Neutrophil (primary cell): ENCODE measurements at regions not wholly inside any gene's neighbourhood (a gene's known extent, or its start where the extent isn't known, plus 50 kb on each side); places are given as distances from the start of the nearest gene placed in this dataset.

Source experiments
- H3K27ac ChIP-seq: fragments of 200-600 bp; sonication (generic); 2 replicates; pipeline ENCODE4 v1.5.1; 2016; ENCODE audit warnings: mild to moderate bottlenecking, moderate library complexity
- H3K27me3 ChIP-seq: fragments of 200-600 bp; sonication (generic); 2 replicates; pipeline ENCODE4 v1.6.0; 2016; ENCODE audit warnings: mild to moderate bottlenecking
- H3K36me3 ChIP-seq: fragments of 200-600 bp; sonication (generic); 2 replicates; pipeline ENCODE4 v1.5.1; 2017
- H3K4me1 ChIP-seq, 2 experiments: fragments of 200-600 bp in 1 of 2; sonication (generic) in 1 of 2; 1 replicate in 1 of 2; 2 replicates in 1 of 2; pipeline versions ENCODE4 v1.5.1 to v1.6.1; 2013 to 2016; ENCODE audit warnings: low read depth in 1 of 2, low read length in 1 of 2, mild to moderate bottlenecking in 1 of 2, moderate library complexity in 1 of 2; ENCODE audit not compliant: control insufficient read depth in 1 of 2, insufficient read depth in 1 of 2
- H3K4me3 ChIP-seq, 2 experiments: fragments of 200-600 bp in 1 of 2; sonication (generic) in 1 of 2; 1 replicate in 1 of 2; 2 replicates in 1 of 2; pipeline ENCODE4 v1.5.1; 2013 to 2016; ENCODE audit warnings: low read depth in 1 of 2, low read length in 1 of 2, mild to moderate bottlenecking in 1 of 2, moderate library complexity in 1 of 2
- H3K9me3 ChIP-seq: fragments of 200-600 bp; sonication (generic); 2 replicates; pipeline ENCODE4 v1.5.1; 2016
- TF ChIP-seq, protein P1 (sequence below): fragments of 200-600 bp; sonication (generic); IDR thresholded peaks from 2 replicates; pipeline ENCODE4 v1.5.1; 2016; ENCODE audit warnings: antibody characterized with exemption

DNA sequence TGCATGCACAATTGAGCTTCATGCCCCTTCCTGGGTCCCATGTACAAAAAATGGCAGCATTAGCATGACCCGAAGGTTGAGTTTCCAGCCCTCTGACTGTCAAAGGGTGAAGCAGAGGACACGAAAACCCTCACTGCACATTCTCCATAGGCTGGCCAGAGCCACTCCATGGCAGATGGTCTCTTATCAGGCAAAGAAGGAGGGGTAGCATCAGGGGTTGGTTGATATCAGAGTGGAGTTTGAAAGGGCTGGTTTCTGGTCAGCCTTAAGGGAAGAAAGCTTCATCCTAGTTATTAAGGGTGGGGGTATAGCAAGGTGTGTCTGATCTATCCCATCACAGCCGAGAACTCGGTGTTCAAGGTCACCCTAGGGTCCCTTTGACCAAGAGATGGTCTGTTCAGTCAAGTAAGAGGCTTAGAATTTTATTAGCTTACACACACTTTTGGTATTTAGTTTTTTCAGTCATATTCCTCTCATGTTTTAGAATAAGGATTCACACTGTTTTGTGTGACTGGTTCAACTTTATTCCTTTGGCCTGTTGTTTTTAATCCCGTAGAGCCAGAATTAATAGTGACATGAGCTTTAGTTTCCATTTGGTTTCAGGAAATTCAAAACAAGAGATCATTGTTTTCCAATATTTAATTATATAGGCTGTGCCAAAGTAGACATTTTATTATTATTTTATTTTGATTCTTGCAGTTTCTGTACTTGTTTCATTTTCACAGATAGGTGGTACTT is 199.9 kb upstream of the FMN2 start:
- Histone ChIP-seq H3K4me1 (no peaks in the 10 kb centered on the region), H3K36me3 (no peaks in the 10 kb centered on the region), H3K27ac (no peak overlapping the region), H3K4me3 (no peak overlapping the region), H3K27me3 (no peaks in the 10 kb centered on the region), H3K9me3 (no peaks in the 10 kb centered on the region)
- TF ChIP-seq, protein P1, sequence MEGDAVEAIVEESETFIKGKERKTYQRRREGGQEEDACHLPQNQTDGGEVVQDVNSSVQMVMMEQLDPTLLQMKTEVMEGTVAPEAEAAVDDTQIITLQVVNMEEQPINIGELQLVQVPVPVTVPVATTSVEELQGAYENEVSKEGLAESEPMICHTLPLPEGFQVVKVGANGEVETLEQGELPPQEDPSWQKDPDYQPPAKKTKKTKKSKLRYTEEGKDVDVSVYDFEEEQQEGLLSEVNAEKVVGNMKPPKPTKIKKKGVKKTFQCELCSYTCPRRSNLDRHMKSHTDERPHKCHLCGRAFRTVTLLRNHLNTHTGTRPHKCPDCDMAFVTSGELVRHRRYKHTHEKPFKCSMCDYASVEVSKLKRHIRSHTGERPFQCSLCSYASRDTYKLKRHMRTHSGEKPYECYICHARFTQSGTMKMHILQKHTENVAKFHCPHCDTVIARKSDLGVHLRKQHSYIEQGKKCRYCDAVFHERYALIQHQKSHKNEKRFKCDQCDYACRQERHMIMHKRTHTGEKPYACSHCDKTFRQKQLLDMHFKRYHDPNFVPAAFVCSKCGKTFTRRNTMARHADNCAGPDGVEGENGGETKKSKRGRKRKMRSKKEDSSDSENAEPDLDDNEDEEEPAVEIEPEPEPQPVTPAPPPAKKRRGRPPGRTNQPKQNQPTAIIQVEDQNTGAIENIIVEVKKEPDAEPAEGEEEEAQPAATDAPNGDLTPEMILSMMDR, result no peak

DNA sequence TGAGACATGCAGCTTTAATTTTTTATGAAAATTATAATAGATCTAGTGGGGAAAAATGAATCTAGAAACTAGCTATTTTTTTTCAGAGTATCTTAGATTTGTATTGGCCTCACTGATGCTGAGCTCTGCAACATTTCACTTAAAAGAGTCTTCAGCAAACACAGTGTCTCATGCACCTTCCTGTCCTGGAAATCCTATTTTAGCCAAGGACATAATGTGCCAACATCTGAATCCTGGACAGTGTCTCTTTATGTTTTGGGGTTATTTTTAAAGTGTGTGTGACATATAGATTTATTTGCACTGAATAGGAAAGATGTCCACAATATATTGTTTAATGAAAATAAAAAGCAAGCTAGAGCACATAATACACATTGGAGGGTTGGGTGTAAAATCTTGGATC is 199.1 kb upstream of the FMN2 start:
- H3K27me3 ChIP-seq, result no peaks in the 10 kb centered on the region
- H3K27ac ChIP-seq, result no peak overlapping the region
- H3K9me3 ChIP-seq, result no peaks in the 10 kb centered on the region
- H3K4me1 ChIP-seq, result no peaks in the 10 kb centered on the region
- H3K4me3 ChIP-seq, result no peak overlapping the region
- TF ChIP-seq, protein P1, result no peak
- no peaks in the 10 kb centered on the region for H3K36me3 ChIP-seq

DNA sequence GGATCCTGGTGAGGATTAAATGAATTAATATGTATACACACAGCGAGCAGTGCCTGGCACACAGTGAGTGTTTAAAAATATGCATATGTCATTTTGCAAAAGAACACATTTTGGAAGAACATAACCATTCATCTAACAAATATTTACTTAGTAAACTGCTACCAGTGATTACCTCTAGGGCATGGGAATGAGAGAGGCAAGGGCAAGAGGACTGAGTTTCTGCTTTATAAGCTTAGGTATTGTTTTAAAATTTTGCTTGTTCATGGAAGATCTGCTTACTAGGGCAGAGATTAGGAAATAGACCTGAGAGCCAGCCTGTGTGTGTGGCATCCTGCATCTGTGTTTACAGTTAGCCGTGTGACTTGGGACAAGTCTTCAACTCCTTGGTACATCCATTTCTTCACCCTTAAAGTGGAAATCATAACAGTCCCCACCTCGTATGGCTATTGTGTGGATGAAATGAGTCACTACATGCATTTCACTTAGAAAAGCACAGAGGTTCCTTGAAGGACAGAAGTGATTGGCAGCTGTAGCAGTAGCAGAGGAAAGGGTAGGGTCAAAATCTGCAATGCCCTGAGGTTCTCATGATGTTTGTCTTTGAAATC is 198.5 kb upstream of the FMN2 start:
- no peak overlapping the region for H3K4me3 ChIP-seq
- no peaks in the 10 kb centered on the region for H3K27me3 ChIP-seq
- H3K27ac ChIP-seq, result no peak overlapping the region
- H3K9me3 ChIP-seq, result no peaks in the 10 kb centered on the region
- peaks cover 5 to 6% of the 10 kb centered on the region in 2 experiments for H3K4me1 ChIP-seq
- TF ChIP-seq, protein P1, result no peak
- H3K36me3 ChIP-seq, result no peaks in the 10 kb centered on the region

DNA sequence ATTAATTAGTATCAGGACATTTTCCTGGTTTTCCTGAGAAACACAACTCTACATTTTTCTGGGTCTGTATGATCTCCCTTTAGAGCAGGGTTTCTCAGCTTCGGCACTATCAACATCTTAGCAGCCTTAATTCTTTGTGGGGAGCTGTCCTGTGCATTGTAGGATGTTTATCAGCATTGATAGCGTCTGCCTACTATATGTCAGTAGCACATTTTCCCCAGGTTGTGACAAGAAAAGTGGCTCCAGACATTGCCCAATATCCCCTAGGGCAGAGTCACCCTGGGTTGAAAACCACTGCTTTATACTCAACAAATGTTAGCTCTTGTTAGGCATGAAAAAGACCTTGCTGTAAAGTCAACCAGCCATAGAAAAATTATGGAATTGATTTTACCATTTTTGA is 195.1 kb upstream of the FMN2 start:
- Histone ChIP-seq H3K4me3 (no peak overlapping the region), H3K4me1 (peaks cover 6% of the 10 kb centered on the region in 2 experiments), H3K27me3 (no peaks in the 10 kb centered on the region), H3K27ac (no peak overlapping the region), H3K9me3 (no peaks in the 10 kb centered on the region), H3K36me3 (no peaks in the 10 kb centered on the region)
- TF ChIP-seq, protein P1, result no peak

DNA sequence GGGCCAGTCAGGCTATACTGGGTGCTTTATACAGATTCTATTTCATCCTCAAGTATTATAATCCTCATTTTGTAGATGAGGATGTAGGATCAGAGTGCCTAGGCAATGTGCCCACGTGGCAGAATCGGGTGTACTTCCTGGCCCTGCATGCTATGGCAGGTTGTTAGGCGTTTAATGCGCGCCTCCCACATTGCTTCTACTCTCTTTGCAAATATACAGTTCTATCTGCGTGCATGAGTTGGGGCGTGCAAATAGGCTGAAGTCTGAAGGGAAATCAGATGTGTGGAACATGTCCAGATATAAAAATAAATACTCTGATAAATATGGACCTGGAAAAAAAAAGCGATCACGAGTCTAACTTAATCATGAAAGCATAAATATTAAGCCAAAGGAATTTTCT is 194.7 kb upstream of the FMN2 start:
- Histone ChIP-seq H3K27ac (no peak overlapping the region), H3K4me3 (no peak overlapping the region), H3K27me3 (no peaks in the 10 kb centered on the region), H3K4me1 (peaks cover 6% of the 10 kb centered on the region in 2 experiments), H3K9me3 (no peaks in the 10 kb centered on the region), H3K36me3 (no peaks in the 10 kb centered on the region)
- TF ChIP-seq, protein P1, result no peak
